Vagina (tissue), 2 donors: ENCODE measurements at regions not wholly inside any gene's neighbourhood (a gene's known extent, or its start where the extent isn't known, plus 50 kb on each side); places are given as distances from the start of the nearest gene placed in this dataset.
"Not testable (repeated sequence)": the region's sequence is repeated elsewhere in the genome, so short reads cannot be mapped to it uniquely, and the experiment has no call there.

Source experiments
- DNase-seq, 2 donors: peaks; one replicate each; pipeline ENCODE4 v3.0.0-alpha.2; 2017; ENCODE audit errors: extremely low spot score in 2 of 2
- H3K27ac ChIP-seq: fragments of 200-600 bp; sonication (generic); one replicate; pipeline ENCODE4 v1.5.1; 2019
- H3K27me3 ChIP-seq: fragments of 200-600 bp; sonication (generic); one replicate; pipeline ENCODE4 v1.5.1; 2019
- H3K36me3 ChIP-seq, 2 donors: fragments of 200-600 bp; sonication (generic); one replicate each; pipeline ENCODE4 v1.5.1; 2017 to 2019
- H3K4me1 ChIP-seq: fragments of 200-600 bp; sonication (generic); one replicate; pipeline ENCODE4 v1.5.1; 2019
- H3K4me3 ChIP-seq, 2 donors: fragments of 200-600 bp; sonication (generic); 1 replicate in 1 of 2; 2 replicates in 1 of 2; pipeline ENCODE4 v1.5.1; 2016 to 2019
- H3K9me3 ChIP-seq: fragments of 200-600 bp; sonication (generic); one replicate; pipeline ENCODE4 v1.5.1; 2019
- CTCF ChIP-seq, 3 experiments: fragments of 450-650 bp in 2 of 3; fragments of 200-600 bp in 1 of 3; sonication (generic) in 1 of 3; IDR thresholded peaks; one replicate each; pipeline ENCODE4 v1.5.1; 2017 to 2019; ENCODE audit warnings: antibody characterized with exemption in 3 of 3, mild to moderate bottlenecking in 2 of 3, moderate library complexity in 2 of 3
- POLR2A ChIP-seq, 2 donors: fragments of 450-650 bp; IDR thresholded peaks; one replicate each; pipeline ENCODE4 v1.6.1; 2017; ENCODE audit warnings: antibody characterized with exemption in 2 of 2, mild to moderate bottlenecking in 2 of 2, moderate library complexity in 2 of 2
- POLR2AphosphoS5 ChIP-seq, 2 donors: sonication (generic); formaldehyde crosslinking; IDR thresholded peaks; one replicate each; pipeline ENCODE4 v1.9.0; 2017; ENCODE audit warnings: antibody characterized with exemption in 2 of 2, mild to moderate bottlenecking in 2 of 2, low read depth in 1 of 2; ENCODE audit not compliant: insufficient read depth in 1 of 2
- intact Hi-C: fragments of 100-400 bp; cut with DNase I; formaldehyde crosslinking; loops from one replicate; pipeline ENCODE4 v1.15.1; 2023

- no peaks in the 10 kb centered on the region for H3K27me3 ChIP-seq
- no peaks in the 10 kb centered on the region for H3K4me1 ChIP-seq
- TF ChIP-seq CTCF (IDR thresholded peaks at IDR 0.05) (no peak), POLR2AphosphoS5 (IDR thresholded peaks at IDR 0.05; ENCODE audit: insufficient read depth in 1 of 2, low read depth in 1 of 2) (no peak), POLR2A (IDR thresholded peaks at IDR 0.05) (no peak)
- no peak overlapping the region for H3K4me3 ChIP-seq
- no peak for DNase-seq
- intact Hi-C loops = no loop called here
- no peaks in the 10 kb centered on the region for H3K36me3 ChIP-seq
- H3K9me3 ChIP-seq = no peaks in the 10 kb centered on the region
- H3K27ac ChIP-seq = no peak overlapping the region
Measured at GRCh38 chr2:118580107-118580506, 267.3 kb downstream of the EN1 start.

- TF ChIP-seq POLR2A (IDR thresholded peaks at IDR 0.05) (no peak), POLR2AphosphoS5 (IDR thresholded peaks at IDR 0.05; ENCODE audit: insufficient read depth in 1 of 2, low read depth in 1 of 2) (no peak), CTCF (IDR thresholded peaks at IDR 0.05) (no peak)
- no peaks in the 10 kb centered on the region for H3K36me3 ChIP-seq
- no peaks in the 10 kb centered on the region for H3K27me3 ChIP-seq
- no peaks in the 10 kb centered on the region for H3K4me1 ChIP-seq
- no peak overlapping the region for H3K27ac ChIP-seq
- no peak for DNase-seq
- no peak overlapping the region for H3K4me3 ChIP-seq
- H3K9me3 ChIP-seq = no peaks in the 10 kb centered on the region
- intact Hi-C loops = no loop called here
Measured at GRCh38 chr2:118577202-118577601, 270.2 kb downstream of the EN1 start.

- H3K27ac ChIP-seq = no peak overlapping the region
- no peaks in the 10 kb centered on the region for H3K27me3 ChIP-seq
- TF ChIP-seq CTCF (IDR thresholded peaks at IDR 0.05) (no peak), POLR2AphosphoS5 (IDR thresholded peaks at IDR 0.05; ENCODE audit: insufficient read depth in 1 of 2, low read depth in 1 of 2) (no peak)
- no peaks in the 10 kb centered on the region for H3K36me3 ChIP-seq
- no peak overlapping the region for H3K4me3 ChIP-seq
- DNase-seq = no peak
- no peaks in the 10 kb centered on the region for H3K9me3 ChIP-seq
- no peaks in the 10 kb centered on the region for H3K4me1 ChIP-seq
- intact Hi-C loops = no loop called here
Measured at GRCh38 chr2:118576109-118576855, 271.2 kb downstream of the EN1 start.

GRCh38 chr2:118572380-118572779 is 275.1 kb downstream of the EN1 start:
- H3K27me3 ChIP-seq, H3K27ac ChIP-seq, H3K4me1 ChIP-seq, DNase-seq, H3K9me3 ChIP-seq, H3K4me3 ChIP-seq, intact Hi-C loops, H3K36me3 ChIP-seq: not testable (repeated sequence)

GRCh38 chr2:118569876-118570535 is 277.4 kb downstream of the EN1 start:
- H3K4me3 ChIP-seq = no peak overlapping the region
- DNase-seq = no peak
- intact Hi-C loops = no loop called here

More at GRCh38 chr2:118569876-118570535, 277.4 kb downstream of the EN1 start:
- H3K27ac ChIP-seq = no peak overlapping the region
- no peaks in the 10 kb centered on the region for H3K36me3 ChIP-seq
- peaks cover 13% of the 10 kb centered on the region for H3K4me1 ChIP-seq
- no peaks in the 10 kb centered on the region for H3K27me3 ChIP-seq
- H3K9me3 ChIP-seq = no peaks in the 10 kb centered on the region
- TF ChIP-seq CTCF (IDR thresholded peaks at IDR 0.05) = no peak
- no peak for TF ChIP-seq POLR2A (IDR thresholded peaks at IDR 0.05)
- TF ChIP-seq POLR2AphosphoS5 (IDR thresholded peaks at IDR 0.05; ENCODE audit: insufficient read depth in 1 of 2, low read depth in 1 of 2) = no peak
